Testis (tissue), 2 donors: ENCODE measurements at regions not wholly inside any gene's neighbourhood (a gene's known extent, or its start where the extent isn't known, plus 50 kb on each side); places are given as distances from the start of the nearest gene placed in this dataset.

Experiments used
- DNase-seq: peaks from one replicate; pipeline ENCODE4 v3.0.0-alpha.2; 2019
- H3K27ac ChIP-seq, 2 donors: fragments of 200-600 bp; sonication (generic); one replicate each; pipeline ENCODE4 v1.5.1; 2019
- H3K27me3 ChIP-seq: fragments of 200-600 bp; sonication (generic); one replicate; pipeline ENCODE4 v1.5.1; 2019
- H3K36me3 ChIP-seq: fragments of 200-600 bp; sonication (generic); one replicate; pipeline ENCODE4 v1.5.1; 2017; ENCODE audit warnings: low read depth; ENCODE audit errors: missing control alignments
- H3K4me1 ChIP-seq: fragments of 200-600 bp; sonication (generic); one replicate; pipeline ENCODE4 v1.5.1; 2019
- H3K4me3 ChIP-seq, 2 donors: fragments of 200-600 bp; sonication (generic); one replicate each; pipeline ENCODE4 v1.5.1; 2017 to 2019
- H3K9me3 ChIP-seq: fragments of 200-600 bp; sonication (generic); one replicate; pipeline ENCODE4 v1.5.1; 2017
- POLR2A ChIP-seq: fragments of 450-650 bp; IDR thresholded peaks from one replicate; pipeline ENCODE4 v1.6.1; 2017; ENCODE audit warnings: antibody characterized with exemption, mild to moderate bottlenecking, moderate library complexity
- WGBS, 2 donors: methylation state at CpG; one replicate each; pipeline ENCODE4 v1.1.5; 2018; 5-methylcytosine and 5-hydroxymethylcytosine counted together
- intact Hi-C: fragments of 100-400 bp; cut with DNase I; formaldehyde crosslinking; loops from one replicate; pipeline ENCODE4 v1.15.1; 2023; ENCODE audit warnings: low total_unique reads
- TF ChIP-seq, protein P1 (sequence below), 3 experiments: fragments of 450-650 bp in 2 of 3; fragments of 200-600 bp in 1 of 3; sonication (generic) in 1 of 3; IDR thresholded peaks; one replicate each; pipeline ENCODE4 v1.5.1; 2016 to 2019; ENCODE audit warnings: antibody characterized with exemption in 3 of 3, mild to moderate bottlenecking in 2 of 3, moderate library complexity in 1 of 3

DNA sequence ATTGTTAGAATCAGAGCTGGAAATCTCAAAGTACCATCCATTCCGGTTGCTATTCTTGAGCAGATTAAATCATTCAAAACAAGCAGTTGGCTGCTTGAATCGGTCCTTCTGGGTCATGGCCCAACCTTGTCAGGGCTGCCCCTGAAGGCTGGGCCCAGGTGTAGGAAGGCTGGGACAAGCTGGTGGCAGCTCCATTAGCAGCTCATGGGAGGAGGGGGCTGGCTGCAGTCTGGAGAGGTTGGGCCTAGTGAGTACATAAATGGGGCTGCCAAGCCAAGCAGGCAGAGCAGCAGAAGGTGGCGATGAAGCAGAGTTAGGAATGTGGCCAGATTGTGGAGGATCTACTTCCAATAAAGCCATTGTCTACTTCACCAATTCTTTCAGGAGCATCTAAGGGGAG, 81.4 kb downstream of the ADCYAP1 start:
- no peaks in the 10 kb centered on the region for H3K36me3 ChIP-seq
- H3K4me3 ChIP-seq = no peak overlapping the region
- H3K4me1 ChIP-seq = no peaks in the 10 kb centered on the region
- no peaks in the 10 kb centered on the region for H3K9me3 ChIP-seq
- no peak for DNase-seq
- TF ChIP-seq, protein P1, sequence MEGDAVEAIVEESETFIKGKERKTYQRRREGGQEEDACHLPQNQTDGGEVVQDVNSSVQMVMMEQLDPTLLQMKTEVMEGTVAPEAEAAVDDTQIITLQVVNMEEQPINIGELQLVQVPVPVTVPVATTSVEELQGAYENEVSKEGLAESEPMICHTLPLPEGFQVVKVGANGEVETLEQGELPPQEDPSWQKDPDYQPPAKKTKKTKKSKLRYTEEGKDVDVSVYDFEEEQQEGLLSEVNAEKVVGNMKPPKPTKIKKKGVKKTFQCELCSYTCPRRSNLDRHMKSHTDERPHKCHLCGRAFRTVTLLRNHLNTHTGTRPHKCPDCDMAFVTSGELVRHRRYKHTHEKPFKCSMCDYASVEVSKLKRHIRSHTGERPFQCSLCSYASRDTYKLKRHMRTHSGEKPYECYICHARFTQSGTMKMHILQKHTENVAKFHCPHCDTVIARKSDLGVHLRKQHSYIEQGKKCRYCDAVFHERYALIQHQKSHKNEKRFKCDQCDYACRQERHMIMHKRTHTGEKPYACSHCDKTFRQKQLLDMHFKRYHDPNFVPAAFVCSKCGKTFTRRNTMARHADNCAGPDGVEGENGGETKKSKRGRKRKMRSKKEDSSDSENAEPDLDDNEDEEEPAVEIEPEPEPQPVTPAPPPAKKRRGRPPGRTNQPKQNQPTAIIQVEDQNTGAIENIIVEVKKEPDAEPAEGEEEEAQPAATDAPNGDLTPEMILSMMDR (IDR thresholded peaks at IDR 0.05) = no peak
- no peak for TF ChIP-seq POLR2A
- WGBS, 2 donors = 68 to 80% methylated on average over 3 of the region's 3 CpGs
- intact Hi-C loops = no loop called here
- no peak overlapping the region for H3K27ac ChIP-seq
- H3K27me3 ChIP-seq = no peaks in the 10 kb centered on the region

DNA sequence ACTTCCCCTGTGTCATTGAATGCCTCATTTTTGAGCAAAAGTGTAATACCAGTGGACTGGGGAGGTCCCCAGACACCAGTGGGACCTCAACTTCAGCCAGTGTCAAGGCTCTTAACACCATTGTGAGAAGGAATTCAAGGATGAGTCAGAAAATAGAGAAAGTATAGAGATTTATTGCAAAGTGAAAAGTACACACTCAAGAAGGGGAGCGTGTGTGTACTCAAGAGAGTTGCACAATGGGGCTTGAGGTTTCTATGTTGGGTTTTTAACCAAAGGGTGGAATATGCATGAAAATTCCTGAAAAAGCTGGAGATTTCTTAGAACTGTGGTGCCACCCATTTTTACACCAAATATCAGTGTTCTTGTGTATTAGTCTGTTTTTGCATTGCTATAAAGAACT, 81.9 kb downstream of the ADCYAP1 start:
- no peak for TF ChIP-seq POLR2A
- TF ChIP-seq, protein P1 (IDR thresholded peaks at IDR 0.05) = no peak
- WGBS, 2 donors = 95 to 100% methylated on average over 1 of the region's 1 CpG
- DNase-seq = no peak
- Histone ChIP-seq H3K27me3 (no peaks in the 10 kb centered on the region), H3K4me1 (no peaks in the 10 kb centered on the region), H3K4me3 (no peak overlapping the region), H3K9me3 (no peaks in the 10 kb centered on the region), H3K27ac (no peak overlapping the region), H3K36me3 (no peaks in the 10 kb centered on the region)
- intact Hi-C loops = no loop called here

GRCh38 chr18:987325-988186, 82.9 kb downstream of the ADCYAP1 start:
- DNase-seq = no peak
- Histone ChIP-seq H3K27me3 (no peaks in the 10 kb centered on the region), H3K27ac (no peak overlapping the region), H3K4me1 (no peaks in the 10 kb centered on the region), H3K9me3 (no peaks in the 10 kb centered on the region), H3K36me3 (no peaks in the 10 kb centered on the region), H3K4me3 (no peak overlapping the region)
- no peak for TF ChIP-seq POLR2A
- TF ChIP-seq, protein P1 (IDR thresholded peaks at IDR 0.05) = no peak
- intact Hi-C loops = no loop called here
- WGBS, 2 donors = 66 to 74% methylated on average over 6 of the region's 6 CpGs

- Histone ChIP-seq H3K36me3 (no peaks in the 10 kb centered on the region), H3K27ac (no peak overlapping the region), H3K4me1 (no peaks in the 10 kb centered on the region), H3K9me3 (no peaks in the 10 kb centered on the region), H3K4me3 (no peak overlapping the region), H3K27me3 (no peaks in the 10 kb centered on the region)
- 74 to 87% methylated on average over 2 of the region's 2 CpGs for WGBS, 2 donors
- DNase-seq = no peak
- TF ChIP-seq, protein P1 (IDR thresholded peaks at IDR 0.05) = no peak
- no peak for TF ChIP-seq POLR2A
- intact Hi-C loops = no loop called here
Measured at GRCh38 chr18:989425-989824, 84.8 kb downstream of the ADCYAP1 start.

DNA sequence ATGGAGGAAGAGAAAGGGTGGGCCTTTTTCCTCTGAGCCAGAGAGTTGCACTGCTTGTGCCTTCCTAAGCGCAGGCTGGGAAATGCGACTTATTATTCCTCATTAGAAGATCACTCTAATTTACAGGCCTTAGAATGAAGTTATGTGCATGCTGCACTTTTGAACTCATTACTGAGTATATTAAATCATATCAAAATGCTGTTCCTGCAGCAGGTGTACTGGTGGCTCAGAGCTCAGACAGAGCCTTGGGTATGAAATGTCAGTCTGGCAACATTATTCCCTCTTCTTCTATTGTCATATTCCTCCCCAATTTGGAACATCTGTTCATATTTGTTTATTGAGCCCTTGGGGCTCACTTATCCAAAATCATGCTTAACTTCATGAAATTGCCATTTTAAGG, 85.5 kb downstream of the ADCYAP1 start:
- no peak overlapping the region for H3K4me3 ChIP-seq
- TF ChIP-seq POLR2A = no peak
- TF ChIP-seq, protein P1 (IDR thresholded peaks at IDR 0.05) = no peak
- intact Hi-C loops = no loop called here
- DNase-seq = no peak
- H3K27ac ChIP-seq = no peak overlapping the region
- H3K4me1 ChIP-seq = no peaks in the 10 kb centered on the region
- no peaks in the 10 kb centered on the region for H3K36me3 ChIP-seq
- H3K9me3 ChIP-seq = no peaks in the 10 kb centered on the region
- H3K27me3 ChIP-seq = no peaks in the 10 kb centered on the region
- 81 to 85% methylated on average over 2 of the region's 2 CpGs for WGBS, 2 donors
